ENCODE measurements at regions not wholly inside any gene's neighbourhood (a gene's known extent, or its start where the extent isn't known, plus 50 kb on each side); places are given as distances from the start of the nearest gene placed in this dataset.
"Not testable (repeated sequence)": the region's sequence is repeated elsewhere in the genome, so short reads cannot be mapped to it uniquely, and the experiment has no call there.

DNA sequence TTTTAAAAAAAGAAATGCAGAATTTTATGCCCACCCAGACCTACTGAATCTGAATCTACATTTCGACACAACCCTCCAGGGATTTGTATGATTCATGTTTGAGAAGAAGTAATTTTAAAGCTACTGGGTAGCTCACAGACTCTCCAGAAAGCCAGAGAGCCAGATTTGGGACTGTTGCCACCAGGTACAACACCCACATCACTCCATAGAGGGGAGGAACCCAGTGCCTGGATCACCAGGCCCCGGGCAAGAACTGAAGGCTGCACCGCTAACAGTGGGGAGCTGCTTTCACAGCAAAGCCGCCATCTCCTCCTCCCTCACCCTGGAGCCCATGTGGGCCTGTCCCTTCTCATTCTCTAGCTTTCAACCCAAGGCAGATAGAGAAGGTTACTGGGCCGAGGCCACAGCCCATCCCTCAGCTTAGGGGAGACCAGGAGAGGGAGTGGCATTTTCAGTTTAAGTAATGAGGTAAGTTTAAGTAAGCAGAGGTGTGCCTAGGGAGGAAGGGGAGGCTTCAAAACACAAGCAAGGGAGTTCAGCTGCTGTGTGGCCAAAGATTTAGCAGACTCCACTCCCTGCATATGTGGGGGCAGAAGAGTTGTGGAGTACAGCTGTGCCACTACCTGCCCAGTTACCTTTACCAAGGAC lies 109.8 kb downstream of the IL12A start:
- DNase-seq = no peak

DNA sequence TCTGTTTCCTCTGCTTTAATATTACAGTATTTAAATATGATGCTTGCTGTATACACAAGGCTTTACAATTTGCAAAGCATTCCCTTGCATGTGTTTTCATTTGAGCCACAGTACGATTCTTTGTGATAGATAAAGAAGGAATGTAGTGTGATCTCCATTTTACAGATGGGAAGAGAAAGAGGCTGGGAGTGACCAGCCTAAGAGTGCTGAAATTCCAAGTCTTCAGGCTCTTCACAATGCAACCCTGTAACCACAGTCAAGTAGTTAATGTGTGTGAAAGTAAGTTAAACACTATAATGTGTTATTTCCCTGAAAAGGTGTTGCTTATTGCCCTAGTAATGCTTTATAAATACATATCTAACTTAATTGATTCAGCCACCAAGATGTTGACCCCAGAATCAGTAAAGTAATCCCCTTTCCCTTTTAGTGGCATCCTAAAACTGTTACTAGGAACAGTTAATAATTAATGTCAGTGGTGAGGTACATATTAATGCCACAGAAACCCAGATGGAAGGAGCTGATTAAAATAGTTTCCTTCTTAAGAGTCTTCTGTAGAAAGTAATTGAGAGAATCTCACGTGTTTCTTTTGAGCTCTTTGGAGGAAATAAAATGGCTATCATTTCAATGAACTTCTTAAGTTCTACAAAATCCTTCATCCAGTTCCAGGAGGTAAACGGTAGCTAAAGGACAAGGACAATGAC lies 110.4 kb downstream of the IL12A start:
- no peak for DNase-seq

DNA sequence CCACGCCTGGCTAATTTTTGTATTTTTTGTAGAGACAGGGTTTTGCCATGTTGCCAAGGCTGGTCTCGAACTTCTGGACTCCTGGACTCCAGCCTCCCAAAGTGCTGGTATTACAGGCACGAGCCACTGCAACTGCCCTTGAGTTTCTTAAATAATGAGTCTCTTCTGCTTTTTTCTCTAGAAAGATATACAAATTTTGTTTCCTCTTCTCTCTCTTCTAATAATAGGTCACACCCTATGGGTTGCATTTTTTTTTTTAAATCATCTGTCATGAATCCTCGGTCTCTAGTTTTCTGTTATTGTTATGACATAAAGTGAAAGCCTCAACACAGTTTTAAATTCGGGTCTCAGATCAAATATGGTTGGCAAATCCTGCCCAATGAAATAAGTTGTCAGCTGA lies 111.2 kb downstream of the IL12A start:
- no peak for DNase-seq

DNA sequence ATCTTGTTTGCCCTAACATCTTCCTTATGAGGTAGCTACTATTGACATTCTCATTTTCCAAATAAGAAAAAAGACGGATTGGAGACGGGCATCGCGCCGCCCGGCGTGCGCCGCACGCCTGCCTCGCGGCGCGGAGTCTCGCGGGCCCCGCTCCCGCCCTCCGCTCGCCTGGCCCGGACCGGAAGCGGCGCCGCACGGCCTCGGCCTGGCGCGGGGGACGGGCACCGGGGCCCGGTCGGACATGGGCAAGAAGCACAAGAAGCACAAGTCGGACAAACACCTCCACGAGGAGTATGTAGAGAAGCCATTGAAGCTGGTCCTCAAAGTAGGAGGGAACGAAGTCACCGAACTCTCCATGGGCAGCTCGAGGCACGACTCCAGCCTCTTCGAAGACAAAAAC lies 112.0 kb downstream of the IL12A start:
- DNase-seq = no peak

DNA sequence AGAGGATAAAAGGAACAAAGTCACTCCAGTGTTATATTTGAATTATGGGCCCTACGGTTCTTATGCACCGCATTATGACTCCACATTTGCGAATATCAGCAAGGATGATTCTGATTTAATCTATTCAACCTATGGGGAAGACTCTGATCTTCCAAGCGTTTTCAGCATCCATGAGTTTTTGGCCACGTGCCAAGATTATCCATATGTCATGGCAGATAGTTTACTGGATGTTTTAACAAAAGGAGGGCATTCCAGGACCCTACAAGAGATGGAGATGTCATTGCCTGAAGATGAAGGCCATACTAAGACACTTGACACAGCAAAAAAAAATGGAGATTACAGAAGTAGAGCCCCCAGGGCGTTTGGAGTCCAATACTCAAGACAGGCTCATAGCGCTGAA lies 113.4 kb downstream of the IL12A start:
- DNase-seq = not testable (repeated sequence)

DNA sequence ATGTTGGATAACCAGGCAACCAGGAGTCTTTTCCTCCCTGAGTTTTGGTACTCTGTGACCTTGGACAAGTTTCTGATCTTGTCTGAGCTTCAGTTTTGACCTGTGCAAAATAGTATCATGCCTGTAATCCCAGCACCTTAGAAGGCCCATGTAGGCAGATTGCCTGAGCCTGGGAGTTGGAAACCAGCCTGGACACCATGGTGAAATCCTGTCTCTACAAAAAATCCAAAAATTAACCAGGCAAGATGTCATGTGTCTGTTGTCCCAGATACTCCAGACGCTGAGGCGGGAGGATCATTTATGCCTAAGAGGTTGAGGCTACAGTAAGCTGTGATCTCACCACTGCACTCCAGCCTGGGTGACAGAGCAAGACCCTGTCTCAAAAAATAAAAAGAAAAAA lies 114.8 kb downstream of the IL12A start:
- DNase-seq = no peak

DNA sequence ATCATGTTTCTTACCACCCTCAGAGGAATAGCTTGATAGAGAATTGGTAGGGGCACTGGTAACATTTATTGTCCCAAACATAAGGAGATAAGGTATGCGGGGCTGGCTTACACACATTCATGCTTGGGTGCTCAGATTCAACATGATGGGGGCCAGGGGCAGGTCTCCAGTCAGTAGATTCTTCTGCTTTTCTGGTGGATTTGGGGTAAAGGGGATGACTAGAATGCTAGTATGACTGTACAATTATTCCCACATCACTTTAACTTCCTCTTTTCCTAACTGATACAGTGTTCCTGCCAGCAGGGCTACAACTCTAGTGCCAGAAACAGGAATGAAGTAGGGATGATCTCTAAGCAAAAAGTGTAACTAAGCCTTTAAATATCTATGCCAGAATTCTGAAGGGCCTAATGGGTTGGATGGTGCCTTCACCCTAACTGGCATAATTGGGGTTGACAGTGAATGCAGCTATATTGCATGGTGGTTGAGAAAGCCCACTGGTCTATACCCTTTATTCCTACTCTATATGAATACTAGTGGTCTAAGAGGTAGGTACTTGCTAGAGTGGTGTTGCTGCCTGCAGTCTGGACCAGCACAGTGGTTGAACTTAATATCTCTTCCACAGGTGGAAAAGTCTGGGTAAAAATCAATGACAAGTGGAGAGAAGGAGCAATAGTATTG lies 117.4 kb downstream of the IL12A start:
- DNase-seq = no peak

DNA sequence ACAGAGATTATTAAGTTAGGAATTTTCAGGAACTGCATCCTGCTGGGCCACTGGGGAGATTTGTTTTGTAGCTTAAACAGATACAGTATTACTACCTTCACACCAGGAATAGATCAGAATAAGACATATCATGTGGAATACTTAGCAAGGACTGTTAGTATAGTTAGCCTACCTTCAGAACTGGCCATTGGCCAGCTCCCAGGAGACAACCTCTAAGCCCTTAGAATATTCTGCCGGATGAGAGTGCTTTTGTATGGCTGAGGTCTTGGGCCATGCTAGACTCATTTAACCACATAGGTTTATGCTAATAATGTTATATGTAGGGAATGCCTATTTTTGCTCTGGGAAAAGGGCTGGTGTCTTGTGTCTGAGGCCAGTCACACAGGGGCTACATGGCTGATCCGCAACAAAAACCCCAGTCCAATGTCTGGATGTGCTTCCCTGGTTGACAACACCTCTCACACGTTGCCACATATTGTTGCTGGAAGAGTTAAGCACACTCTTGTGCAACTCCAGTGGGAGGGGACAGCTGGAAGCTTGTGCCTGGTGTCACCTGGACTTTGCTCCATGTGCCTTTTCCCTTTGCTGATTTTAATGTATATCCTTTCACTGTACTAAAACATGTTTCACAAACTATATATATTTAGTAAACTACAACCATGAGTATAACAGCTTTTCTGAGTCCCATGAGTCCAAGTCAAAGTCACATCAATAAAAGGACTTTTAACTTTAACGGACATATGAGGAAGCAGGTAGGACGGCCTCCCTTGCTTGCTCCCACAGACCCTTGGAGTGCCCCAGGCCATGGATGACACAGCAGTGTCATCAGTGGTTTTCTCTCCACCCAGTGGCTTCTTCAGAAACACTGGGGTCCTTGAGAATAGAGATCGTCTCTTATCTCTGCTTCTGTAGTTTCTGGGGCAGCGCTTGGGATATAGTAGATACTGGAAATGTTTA lies 118.0 kb upstream of the C3orf80 start:
- no peak for DNase-seq

DNA sequence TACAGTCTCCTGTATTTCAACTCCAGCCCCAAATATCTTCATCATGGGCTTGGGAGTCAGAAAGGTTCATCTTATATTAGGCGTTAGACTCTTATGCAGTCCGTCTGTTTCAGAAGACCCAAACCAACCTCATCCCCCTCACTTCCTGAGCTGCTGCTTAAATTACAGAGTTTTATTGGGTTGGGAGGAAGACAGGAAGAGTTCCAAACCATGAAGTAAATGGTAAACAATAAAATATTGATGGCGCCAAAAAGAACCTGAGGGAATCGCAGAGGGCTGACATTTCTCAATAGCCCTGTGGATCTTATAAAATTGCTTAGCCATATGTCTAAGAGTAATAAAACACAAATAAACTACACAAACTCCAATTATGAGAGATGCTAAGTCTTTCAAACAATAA lies 116.9 kb upstream of the C3orf80 start:
- DNase-seq = no peak

DNA sequence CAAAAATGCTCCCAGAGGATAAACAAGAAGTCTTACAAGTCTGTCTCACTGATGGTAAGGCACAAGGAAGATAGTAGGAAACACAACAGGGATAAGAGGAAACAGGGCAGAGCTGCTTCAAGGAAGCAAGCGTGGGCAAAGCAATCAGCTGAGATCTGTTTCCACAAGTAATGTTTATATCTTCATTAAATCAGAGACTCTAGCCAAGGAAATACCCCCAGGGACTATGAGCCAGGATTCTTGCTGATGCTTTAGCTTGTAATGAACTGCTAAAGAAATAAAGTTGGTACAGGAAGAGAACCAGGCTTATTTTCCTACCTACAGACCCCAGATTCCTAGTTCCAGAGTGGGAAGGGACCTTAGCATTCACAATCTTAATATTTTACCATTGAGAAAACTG lies 112.7 kb upstream of the C3orf80 start:
- DNase-seq = no peak

DNA sequence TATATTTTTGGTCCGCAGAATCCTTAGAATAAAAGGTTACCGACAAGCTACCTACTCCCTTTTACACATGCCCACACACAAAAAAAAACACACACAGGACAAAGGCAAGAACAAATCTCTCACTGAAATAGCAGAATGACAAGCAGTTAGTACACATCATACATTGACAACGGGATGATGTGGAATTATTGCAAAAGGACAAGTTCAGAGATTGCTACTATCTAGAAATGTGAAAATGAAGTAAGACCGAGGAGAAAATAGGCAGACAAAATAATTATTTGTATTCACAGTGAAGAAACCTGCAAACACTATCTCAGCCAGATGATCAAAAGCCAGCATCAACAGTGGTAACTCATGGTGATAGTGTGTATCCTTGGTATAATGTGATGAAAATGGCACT lies 112.2 kb upstream of the C3orf80 start:
- no peak for DNase-seq

DNA sequence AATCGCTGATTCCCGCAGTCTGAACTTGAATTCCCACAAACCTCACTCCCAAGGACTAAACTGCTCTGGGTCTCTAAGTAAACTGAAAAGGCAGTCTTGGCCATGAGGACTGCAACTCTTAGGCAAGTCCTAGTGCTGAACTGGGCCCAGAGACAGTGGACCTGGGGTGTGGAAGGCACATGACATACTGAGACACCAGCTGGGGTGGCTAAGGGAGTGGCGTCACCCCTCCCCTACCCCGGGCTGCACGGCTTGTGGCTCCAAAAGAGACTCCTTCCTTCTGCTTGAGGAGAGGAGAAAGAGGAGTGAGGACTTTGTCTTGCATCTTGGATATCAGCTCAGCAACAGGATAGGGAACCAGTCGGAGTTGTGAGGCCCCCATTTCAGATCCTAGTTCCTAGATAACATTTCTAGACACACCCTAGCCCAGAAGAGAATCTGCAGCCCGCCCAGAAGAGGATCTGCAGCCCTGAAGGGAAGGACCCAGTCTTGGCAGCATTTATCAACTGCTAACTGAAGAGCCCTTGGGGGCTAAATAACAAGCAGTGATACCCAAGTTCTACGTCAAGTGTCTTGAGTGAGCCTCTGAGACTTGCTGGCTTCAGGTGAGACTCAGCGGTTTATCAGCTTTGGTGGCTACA lies 110.7 kb upstream of the C3orf80 start:
- DNase-seq = no peak

DNA sequence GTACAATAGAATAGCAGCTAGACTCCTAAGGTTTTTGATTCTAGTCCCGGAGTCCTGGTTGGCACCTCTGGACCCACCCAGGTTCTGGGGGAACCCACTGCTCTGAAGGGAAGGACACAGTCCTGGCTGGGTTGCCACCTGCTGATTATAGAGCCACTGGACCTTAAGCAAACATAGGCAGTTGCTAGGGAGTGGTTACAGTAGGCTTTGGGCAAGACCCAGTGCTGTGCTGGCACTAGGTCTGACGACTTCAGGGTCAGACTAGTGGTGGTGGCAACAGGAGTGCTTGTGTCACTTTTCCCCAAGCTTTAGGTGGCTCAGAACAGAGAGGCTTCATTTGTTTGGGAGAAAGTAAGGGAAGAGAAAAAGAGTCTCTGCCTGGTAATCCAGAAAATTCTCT lies 109.8 kb upstream of the C3orf80 start:
- DNase-seq = no peak

DNA sequence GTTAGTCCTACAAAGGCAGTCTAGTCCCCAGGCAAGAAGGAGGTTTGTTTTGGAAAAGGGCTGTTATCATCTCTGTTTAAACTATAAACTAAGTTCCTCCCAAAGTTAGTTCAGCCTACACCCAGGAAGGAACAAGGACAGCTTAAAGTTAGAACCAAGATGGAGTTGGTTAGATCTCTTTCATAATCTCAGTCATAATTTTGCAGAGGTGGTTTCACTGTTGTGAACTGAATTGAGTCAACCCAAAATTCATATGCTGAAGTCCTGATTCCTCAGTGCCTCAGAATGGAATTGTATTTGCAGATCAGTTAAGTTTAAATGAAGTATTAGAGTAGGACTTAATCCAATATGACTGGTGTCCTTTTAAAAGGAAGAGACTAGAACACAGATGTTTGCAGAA lies 101.0 kb upstream of the C3orf80 start:
- peak; percentile 26 for DNase-seq

DNA sequence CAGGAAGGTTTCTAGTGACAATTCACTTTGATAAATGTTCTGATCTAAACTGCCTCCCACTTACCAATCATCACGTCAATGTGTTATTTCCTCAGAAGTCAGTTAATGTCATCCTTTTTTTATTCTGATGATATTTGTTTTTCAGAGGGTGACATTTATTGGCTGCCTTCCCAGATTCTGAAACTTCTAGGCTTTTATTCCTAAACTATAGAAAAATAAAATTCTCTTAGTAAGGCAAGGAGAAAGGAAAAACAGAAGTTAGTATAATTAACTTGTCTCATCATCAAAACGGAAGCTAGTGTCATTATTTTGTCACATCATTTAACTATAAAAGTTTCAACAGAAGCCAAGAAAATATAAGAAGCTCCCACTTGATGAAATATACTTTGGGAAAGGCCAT lies 100.0 kb upstream of the C3orf80 start:
- DNase-seq = no peak

DNA sequence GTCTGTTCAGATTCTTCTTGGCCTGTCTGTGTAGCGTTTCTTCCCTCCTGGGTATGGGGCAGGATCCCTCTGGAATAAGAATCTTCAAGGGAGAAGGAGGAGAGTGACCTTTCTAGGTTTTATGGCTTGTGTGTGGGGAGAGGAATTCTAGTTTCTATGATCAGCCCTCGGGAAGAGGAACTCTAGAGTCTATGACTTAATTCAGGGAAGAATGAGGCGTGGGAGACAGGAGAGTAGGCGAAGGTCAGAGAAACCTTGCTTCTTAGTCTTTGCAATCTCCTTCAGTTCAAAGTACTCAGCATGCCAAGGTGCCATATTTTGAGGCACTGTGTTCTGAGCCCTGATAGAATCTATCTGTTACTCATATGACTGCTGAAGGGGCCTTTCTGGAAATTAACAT lies 99.2 kb upstream of the C3orf80 start:
- no peak for DNase-seq

DNA sequence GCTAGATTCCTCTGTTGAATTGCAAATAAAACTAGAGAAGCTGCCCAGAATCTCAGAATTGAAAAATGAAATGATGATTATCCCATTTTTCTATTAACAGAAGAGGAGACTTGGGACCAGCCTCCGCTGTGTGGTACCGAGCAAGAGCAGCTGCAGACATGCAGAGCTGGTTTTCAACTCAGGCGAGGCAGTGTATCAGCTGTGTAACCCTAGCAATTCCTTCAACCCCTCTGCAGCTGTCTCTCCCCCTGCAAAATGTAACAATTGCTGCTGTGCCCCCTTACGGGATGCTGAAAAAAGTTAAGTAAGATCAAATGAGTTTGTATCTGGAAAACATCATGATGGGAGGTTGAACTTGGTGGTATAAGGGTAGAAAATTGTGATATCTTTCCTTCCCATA lies 98.5 kb upstream of the C3orf80 start:
- DNase-seq = no peak

DNA sequence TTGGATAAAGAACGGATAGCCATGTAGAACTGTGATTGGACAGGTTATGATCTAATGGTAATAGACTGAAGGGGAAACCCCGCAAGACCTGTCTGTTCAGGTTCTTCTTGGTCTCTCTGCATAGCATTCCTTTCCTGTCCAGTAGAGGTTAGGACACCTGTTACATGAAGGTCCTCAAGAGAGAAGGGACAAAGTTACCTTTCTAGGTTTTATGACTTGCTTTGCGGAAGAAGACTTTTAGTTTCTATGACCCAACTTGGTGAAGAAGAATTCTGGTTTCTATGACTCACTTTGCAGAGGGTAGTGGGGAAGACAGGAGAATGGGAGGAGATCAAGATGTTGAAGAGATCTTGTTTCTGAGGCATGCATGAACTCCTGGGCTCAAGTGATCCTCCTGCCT lies 97.9 kb upstream of the C3orf80 start:
- no peak for DNase-seq

DNA sequence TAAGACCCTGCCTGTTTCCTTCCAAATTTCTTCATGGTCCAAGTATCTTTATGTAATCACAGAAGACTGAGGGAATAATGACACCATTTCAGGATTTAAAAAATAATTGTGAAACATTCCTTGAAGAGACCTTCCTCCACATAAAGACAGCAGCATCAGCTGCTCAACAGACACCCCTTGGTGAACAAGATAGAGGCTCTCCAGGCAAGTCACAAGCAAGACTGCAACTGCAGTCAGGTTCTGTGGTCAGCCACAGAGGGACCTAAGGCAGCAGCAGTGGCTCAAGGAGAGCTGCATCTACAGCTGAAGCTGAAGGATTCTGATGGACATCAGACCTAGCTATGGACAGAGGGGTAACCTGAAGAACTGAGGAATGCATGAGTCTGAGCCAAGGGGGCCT lies 97.2 kb upstream of the C3orf80 start:
- DNase-seq = no peak

DNA sequence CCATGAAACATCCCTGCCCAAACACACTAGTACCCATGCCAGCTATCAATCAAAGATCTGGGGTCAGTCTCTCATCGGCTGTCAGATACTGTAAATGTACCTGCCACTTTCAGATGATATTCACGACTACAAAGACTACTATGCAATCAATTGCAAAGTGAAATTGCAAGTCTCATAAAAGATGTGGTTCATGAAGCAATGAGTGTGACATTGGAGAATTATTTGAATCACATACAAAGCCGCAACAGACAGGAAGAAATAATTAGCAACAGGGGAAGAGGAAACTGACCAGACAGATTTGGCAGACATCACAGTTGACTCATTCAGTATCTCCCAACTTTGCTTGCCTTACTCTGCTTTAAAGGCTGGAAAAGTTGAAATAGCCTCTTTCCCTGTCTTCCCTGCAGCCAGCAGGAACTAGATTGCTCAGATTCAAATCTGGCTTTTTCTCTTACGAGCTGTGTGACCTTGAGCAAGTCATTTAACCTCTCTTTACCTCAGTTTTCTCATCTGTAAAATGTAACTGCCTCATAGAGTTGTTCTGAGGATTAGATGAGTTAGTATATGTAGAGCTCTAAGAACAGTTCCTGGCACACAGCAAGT lies 95.7 kb upstream of the C3orf80 start:
- peak; percentile 64 for DNase-seq

DNA sequence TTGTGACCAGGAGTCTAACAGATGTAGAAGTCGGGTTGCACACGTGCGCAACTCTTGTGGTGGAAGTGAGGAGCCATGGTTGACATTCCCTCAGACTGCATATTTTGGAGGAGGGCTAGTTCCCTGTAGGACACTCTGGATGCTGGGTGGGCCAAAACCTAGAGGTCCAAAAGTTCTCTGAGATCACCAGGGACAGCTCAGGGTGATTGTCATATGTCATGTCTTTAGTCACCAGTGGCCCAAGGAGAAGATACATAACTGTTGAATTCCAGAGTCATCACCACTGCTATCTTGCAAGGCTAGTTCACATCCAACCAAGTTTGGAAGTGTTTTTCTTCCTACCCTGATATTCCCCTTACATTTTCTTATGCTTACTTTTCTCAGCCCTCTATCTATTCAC lies 95.2 kb upstream of the C3orf80 start:
- no peak for DNase-seq

DNA sequence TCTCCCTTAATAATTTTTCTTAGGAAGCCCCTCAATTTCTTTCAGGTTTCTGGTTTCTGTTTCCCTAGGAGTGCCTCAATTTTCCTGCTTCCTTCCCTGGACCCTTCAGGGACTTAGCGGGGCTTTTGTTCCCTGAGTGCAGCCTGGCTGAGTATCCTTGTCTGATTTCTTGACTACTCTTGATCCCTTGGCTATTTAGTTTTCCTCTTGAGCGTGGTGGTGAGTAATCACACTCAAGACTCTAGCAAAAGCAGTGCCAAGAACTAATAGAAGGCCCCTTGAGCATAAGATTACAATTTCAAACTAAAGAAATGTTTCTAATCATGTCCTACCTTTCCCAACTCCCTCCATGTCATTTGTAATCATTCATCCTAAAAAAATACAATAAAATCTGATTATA lies 94.3 kb upstream of the C3orf80 start:
- no peak for DNase-seq

All from activated CD4-positive, alpha-beta T cell treated with anti-CD3 and anti-CD28 coated beads, Interleukin-10, Interleukin-2, amounts not matched to agents 100 ng/mL and 50 ng/mL, durations not matched to agents 16 hours and 8 hours (primary cell).